22Rv1 (cell line): ENCODE measurements at regions not wholly inside any gene's neighbourhood (a gene's known extent, or its start where the extent isn't known, plus 50 kb on each side); places are given as distances from the start of the nearest gene placed in this dataset.

Experiments used
- H3K27ac ChIP-seq: fragments of 450-650 bp; 2 replicates; pipeline ENCODE4 v1.5.1; 2017
- CTCF ChIP-seq: fragments of 450-650 bp; IDR thresholded peaks from 2 replicates; pipeline ENCODE4 v1.5.1; 2017; ENCODE audit warnings: mild to moderate bottlenecking
- ZFX ChIP-seq: fragments of 450-650 bp; IDR thresholded peaks from 2 replicates; pipeline ENCODE4 v1.6.1; 2017; ENCODE audit warnings: antibody characterized with exemption, borderline replicate concordance

- TF ChIP-seq CTCF (no peak), ZFX (no peak)
- no peak overlapping the region for H3K27ac ChIP-seq
Observed at GRCh38 chr7:70949862-70950261, 182.1 kb upstream of the GALNT17 start.

- no peak overlapping the region for H3K27ac ChIP-seq
- TF ChIP-seq CTCF (no peak), ZFX (no peak)
Observed at GRCh38 chr7:70951271-70951962, 180.5 kb upstream of the GALNT17 start.

- no peak for TF ChIP-seq CTCF
- no peak overlapping the region for H3K27ac ChIP-seq
Observed at GRCh38 chr7:70952311-70952710, 179.6 kb upstream of the GALNT17 start.

- H3K27ac ChIP-seq = no peak overlapping the region
- no peak for TF ChIP-seq CTCF
- TF ChIP-seq ZFX = no peak
Observed at GRCh38 chr7:70953331-70953741, 178.6 kb upstream of the GALNT17 start.

- H3K27ac ChIP-seq = no peak overlapping the region
- no peak for TF ChIP-seq CTCF
- TF ChIP-seq ZFX = no peak
Observed at GRCh38 chr7:70953796-70954195, 178.1 kb upstream of the GALNT17 start.

GRCh38 chr7:70972693-70973092 is 159.3 kb upstream of the GALNT17 start:
- TF ChIP-seq CTCF (no peak), ZFX (no peak)
- no peak overlapping the region for H3K27ac ChIP-seq

- H3K27ac ChIP-seq = no peak overlapping the region
- TF ChIP-seq ZFX (no peak), CTCF (no peak)
Observed at GRCh38 chr7:70975754-70976153, 156.2 kb upstream of the GALNT17 start.
